Cerebellar cortex (tissue), 1 donor: ENCODE measurements at regions not wholly inside any gene's neighbourhood (a gene's known extent, or its start where the extent isn't known, plus 50 kb on each side); places are given as distances from the start of the nearest gene placed in this dataset.
"Not testable (repeated sequence)": the region's sequence is repeated elsewhere in the genome, so short reads cannot be mapped to it uniquely, and the experiment has no call there.

Experiments used
- DNase-seq: peaks from one replicate; pipeline ENCODE4 v3.0.0-alpha.2; 2015; ENCODE audit warnings: low spot score

DNA sequence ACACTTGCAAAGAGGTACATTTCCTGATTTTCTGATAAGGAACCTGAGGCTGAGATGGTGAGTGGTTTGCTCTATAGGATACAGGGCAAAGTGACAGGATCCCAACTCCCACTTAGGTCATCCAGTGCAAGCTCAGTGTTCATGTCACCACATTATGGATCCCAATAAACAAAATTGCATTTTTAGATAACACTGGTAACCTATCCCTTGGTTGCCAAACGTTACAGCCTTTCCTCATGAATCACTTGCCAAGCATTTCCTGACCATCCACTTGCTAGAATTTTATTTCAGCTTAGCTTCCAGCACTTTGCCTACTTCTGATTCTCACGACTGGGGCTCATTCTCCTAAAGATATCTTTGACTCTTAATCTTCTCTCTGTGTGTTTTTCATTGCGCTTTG is 131.4 kb upstream of the ODAD2 start:
- DNase-seq = no peak

GRCh38 chr10:28127881-28128280 is 129.0 kb upstream of the ODAD2 start:
- DNase-seq = no peak

DNA sequence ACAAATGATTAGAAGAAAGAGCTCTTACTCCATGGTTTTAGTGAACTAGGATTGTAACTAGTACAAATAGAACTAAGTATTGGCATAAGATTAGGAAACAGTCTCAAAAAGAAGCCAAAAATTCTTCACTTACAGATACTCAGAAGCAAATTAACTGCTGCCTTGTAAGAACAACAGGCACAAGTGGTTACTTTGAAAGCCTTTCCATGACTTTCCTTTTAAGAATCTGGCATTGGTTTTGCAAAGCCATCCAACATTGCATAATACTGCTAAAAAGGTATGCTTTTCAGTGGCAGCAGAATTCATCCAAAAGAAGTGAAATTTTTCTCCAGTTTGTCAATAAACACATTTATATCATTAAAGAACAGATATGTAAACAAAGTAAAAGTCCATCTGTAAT is 126.8 kb upstream of the ODAD2 start:
- DNase-seq = no peak

- DNase-seq = no peak
Measured at GRCh38 chr10:28120795-28121194, 121.9 kb upstream of the ODAD2 start.

DNA sequence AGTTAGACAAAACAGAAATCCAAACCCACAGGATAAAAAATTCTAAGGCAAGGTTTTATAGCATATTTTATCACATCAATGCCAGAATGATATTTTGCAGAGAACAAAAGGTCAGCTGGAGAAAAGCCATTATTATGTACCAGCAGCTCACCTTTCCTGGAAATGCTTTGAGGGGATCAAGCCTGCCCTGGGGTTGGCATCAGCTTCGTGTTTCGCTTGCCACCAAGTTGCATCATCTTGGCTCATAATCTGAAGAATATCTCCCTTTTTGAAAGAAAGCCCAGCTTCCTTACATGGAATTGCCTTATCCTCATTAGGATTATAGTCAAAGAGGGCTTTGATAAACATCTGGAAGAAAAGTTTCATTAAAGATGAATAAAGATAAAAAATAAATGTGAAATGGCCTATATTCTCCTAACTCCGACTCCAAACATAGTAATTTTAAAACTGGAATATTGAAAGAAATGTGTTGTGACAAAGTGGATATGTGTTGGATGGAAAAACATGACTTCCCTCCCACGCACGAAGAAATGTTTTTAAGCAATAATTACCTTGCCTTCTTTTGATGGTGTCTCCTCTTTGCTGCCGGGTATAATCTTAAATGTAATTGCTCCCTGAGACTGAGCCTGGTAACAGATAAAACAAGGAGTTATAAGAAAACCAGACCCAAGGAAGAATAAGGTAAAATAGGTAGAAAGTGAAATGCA is 121.3 kb upstream of the ODAD2 start:
- peak; percentile 72 for DNase-seq

GRCh38 chr10:28118985-28119628 is 120.2 kb upstream of the ODAD2 start:
- DNase-seq = no peak

DNA sequence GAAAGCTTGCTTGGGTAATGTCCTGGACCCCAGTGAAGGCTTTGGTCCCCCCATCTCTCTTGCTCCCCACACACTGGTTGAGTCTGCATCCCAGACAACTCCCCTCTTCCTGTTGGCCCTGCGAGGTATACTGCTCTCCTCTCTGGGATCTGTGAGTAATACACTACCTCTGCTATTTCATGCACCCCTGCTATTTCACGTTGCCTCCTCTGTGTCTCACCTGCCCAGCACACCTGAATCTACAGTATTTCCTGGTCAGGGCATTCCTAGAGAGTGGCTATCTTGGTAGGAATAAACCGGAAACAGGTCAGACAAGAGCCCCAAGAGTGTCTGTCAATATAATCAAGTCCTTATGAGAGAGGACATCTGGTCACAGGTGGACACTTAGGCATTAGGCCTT is 114.3 kb upstream of the ODAD2 start:
- no peak for DNase-seq

DNA sequence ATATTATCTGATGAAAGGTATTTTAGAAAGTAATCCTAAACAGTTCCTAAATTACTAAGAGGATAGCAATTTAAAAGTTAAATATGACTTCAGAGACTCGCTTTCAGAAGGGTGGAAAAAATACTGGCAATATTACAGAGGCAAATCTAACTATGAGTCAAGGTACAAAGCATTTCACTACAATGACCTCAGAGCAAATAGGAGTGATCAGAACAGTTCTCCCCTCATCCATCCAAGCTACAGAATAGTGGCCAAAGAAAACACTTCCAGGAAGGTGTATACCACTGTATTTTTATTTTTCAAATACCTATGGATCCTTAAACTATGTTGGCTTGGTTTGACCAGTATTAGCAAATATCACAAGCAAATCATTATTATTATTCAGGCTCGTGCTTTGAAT is 112.8 kb upstream of the ODAD2 start:
- DNase-seq = no peak

GRCh38 chr10:28105561-28105960 is 106.7 kb upstream of the ODAD2 start:
- no peak for DNase-seq

- no peak for DNase-seq
Measured at GRCh38 chr10:28097633-28098032, 98.8 kb upstream of the ODAD2 start.

DNA sequence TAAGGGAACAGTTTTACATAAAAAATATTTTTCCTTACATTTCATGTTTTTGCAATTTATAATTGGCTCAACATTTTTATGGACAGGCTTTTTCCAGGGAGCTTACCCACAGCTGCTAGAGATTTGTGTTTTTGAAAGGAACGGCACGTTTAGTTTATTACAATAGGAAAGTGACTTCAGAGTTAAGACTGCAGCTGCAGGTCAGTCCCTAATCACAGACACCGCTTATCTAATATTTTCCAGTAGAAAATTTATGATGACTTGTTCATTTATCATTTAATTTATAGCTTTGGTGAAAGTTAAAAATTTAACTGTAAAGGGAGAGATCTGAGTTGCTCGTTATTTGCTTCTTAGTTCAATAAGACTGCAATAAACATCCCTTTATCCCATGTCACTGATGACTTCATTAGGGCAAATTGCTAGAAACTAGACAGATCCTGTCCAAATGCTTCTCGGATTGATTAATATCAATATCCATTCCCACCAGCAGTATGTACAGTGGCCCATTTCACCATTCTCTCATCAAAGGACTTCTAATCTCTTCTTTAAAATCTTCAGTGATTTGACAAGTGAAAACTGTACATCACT is 97.0 kb upstream of the ODAD2 start:
- DNase-seq = no peak

- peak; percentile 52 for DNase-seq
Measured at GRCh38 chr10:28094121-28094520, 95.2 kb upstream of the ODAD2 start.

DNA sequence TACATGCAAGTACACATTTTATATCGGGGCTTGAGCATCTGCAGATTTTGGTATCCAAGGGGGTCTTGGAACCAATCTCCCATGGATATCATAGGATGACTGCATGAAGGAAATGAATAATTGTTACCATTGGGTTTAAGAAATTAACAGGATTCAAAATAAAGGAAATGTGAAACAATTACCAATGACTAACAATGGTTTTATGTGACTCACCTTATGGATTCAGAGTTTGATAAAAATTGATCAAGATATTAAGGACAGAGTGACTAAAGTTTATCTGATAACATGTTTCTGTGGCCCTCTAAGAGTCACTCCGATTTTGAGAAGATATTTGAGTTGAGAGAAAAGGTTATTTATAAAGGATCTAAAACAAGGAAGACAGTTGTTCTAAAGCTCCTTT is 93.0 kb upstream of the ODAD2 start:
- no peak for DNase-seq

GRCh38 chr10:28090506-28090905 is 91.6 kb upstream of the ODAD2 start:
- no peak for DNase-seq

DNA sequence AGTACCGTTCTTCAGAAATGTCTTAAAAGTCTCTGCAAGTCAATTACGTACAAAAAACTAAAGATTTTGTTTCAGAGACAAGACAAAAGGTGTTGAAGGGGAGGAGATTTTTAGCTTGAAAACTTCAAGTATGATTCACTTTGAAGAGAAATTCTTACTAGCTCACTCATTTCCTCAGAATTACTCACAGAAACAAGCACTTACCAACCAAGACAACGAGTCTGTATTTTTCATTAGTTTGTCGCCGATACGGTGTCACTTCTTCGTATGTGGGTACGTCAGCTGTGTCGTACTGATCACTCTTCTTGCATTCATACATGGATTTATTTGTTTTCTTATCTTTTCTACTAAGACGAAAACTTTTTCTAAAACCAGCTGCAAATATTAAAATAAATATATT is 90.6 kb upstream of the ODAD2 start:
- DNase-seq = no peak

GRCh38 chr10:28087661-28088351 is 88.9 kb upstream of the ODAD2 start:
- DNase-seq = no peak

DNA sequence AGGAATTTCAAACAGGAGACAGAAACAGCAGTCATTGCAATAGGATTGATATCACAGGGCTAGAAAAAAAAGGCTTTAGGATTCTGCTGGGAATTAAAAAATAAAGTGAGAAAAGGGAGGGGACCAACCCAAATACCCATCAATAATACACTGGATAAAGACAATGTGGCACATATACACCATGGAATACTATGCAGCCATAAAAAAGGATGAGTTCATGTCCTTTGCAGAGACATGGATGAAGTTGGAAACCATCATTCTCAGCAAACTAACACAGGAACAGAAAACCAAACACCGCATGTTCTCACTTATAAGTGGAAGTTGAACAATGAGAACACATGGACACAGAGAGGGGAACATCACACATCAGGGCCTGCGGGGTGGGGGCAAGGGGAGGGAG is 86.9 kb upstream of the ODAD2 start:
- not testable (repeated sequence) for DNase-seq

DNA sequence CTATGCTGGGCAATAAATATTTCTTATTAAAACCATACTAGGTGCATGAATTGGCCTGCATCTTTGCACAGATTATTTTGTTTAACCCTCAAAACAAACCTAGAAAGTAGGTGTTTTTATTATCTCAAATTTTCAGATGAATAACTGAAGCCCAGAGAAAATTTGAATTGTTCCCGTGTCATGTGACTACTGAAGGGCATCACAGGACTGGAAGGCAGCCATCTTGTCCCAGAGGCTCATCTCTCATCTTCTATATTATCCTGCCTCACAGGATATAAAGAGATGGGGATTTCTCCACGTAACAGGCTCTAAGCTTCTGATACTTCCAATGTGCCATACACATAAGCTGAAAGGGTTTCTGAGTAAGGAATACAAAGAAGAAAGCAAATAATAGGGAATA is 84.0 kb upstream of the ODAD2 start:
- no peak for DNase-seq

DNA sequence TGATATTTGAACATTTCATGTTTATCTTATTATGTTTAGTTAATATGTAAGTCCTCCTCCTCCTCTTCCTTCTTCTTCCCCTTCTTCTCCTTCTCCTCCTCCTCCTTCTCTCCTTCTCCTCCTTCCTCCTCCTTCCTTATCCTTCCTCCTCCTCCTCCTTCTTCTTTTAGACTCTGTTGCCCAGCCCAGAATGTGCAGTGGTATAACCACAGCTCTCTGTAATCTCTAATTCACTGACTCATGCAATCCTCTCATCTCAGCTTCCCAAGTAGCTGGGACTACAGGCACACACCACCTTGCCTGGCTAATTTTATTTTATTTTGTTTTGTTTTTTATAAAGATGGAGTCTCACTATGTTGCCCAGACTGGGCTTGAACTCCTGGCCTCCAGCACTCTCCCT is 83.4 kb upstream of the ODAD2 start:
- DNase-seq = no peak

- no peak for DNase-seq
Measured at GRCh38 chr10:28077889-28078288, 79.0 kb upstream of the ODAD2 start.

- no peak for DNase-seq
Measured at GRCh38 chr10:28075424-28075823, 76.5 kb upstream of the ODAD2 start.

- no peak for DNase-seq
Measured at GRCh38 chr10:28072573-28072972, 73.7 kb upstream of the ODAD2 start.

- DNase-seq = no peak
Measured at GRCh38 chr10:28060031-28060607, 61.2 kb upstream of the ODAD2 start.
